ENCODE measurements at regions not wholly inside any gene's neighbourhood (a gene's known extent, or its start where the extent isn't known, plus 50 kb on each side); places are given as distances from the start of the nearest gene placed in this dataset.
"Not testable (repeated sequence)": the region's sequence is repeated elsewhere in the genome, so short reads cannot be mapped to it uniquely, and the experiment has no call there.

DNA sequence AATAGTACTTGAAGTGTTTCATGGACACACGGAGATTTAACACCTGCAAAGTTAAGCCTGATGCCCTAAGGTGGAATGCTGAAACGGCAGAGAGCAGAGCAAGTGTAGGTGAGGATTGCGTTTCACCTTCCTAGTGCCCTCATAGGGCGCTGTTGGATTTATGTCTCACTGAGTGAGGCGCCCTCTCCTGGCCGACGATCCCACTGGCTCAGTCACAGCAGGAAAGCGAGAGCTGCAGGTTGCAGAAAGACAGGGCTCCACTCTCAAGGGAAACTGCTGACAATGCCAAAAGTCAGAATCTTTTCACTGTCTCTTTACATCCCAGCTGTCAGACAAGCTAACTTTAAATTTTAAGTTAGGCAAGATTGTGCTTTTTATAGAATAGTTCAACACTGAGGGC lies 127.6 kb downstream of the POTEC start:
- POLR2A ChIA-PET; CTCF ChIA-PET (ENCODE audit: low intra/inter-chr PET ratio); H3K9me1 ChIP-seq (ENCODE audit: control insufficient read depth, insufficient read depth, low read length); intact Hi-C loops (cut with micrococcal nuclease); BruUV-seq (replicated peaks); FAIRE-seq; H3K27me3 ChIP-seq (ENCODE audit: control insufficient read depth in 2 of 2, insufficient read depth in 2 of 2, low read length in 2 of 2); H4K20me1 ChIP-seq (replicated peaks; ENCODE audit: control insufficient read depth, insufficient read depth, low read length); H3K4me3 ChIP-seq; H3K79me2 ChIP-seq (ENCODE audit: control insufficient read depth, insufficient read depth, low read length); in situ Hi-C loops (cut with MboI); ATAC-seq; H3K4me2 ChIP-seq (ENCODE audit: insufficient read depth, low read length); H3K27ac ChIP-seq (ENCODE audit: extremely low read depth, low read depth, low read length); H3K36me3 ChIP-seq (ENCODE audit: control insufficient read depth, insufficient read depth, low read length); H3K9ac ChIP-seq (ENCODE audit: insufficient read depth in 1 of 2, low read depth in 2 of 2, low read length in 2 of 2); H3K9me3 ChIP-seq (replicated peaks; ENCODE audit: control insufficient read depth, insufficient read depth, low read depth, low read length); H3K4me1 ChIP-seq (replicated peaks in 1 of 2; ENCODE audit: control insufficient read depth in 2 of 2, insufficient read depth in 2 of 2, low read length in 2 of 2); H2AFZ ChIP-seq (ENCODE audit: low read depth, low read length): not testable (repeated sequence)
- TF ChIP-seq, protein P1, sequence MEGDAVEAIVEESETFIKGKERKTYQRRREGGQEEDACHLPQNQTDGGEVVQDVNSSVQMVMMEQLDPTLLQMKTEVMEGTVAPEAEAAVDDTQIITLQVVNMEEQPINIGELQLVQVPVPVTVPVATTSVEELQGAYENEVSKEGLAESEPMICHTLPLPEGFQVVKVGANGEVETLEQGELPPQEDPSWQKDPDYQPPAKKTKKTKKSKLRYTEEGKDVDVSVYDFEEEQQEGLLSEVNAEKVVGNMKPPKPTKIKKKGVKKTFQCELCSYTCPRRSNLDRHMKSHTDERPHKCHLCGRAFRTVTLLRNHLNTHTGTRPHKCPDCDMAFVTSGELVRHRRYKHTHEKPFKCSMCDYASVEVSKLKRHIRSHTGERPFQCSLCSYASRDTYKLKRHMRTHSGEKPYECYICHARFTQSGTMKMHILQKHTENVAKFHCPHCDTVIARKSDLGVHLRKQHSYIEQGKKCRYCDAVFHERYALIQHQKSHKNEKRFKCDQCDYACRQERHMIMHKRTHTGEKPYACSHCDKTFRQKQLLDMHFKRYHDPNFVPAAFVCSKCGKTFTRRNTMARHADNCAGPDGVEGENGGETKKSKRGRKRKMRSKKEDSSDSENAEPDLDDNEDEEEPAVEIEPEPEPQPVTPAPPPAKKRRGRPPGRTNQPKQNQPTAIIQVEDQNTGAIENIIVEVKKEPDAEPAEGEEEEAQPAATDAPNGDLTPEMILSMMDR (IDR thresholded peaks at IDR 0.05 in 2 of 3, conservative IDR thresholded peaks at IDR 0.05 in 1 of 3; ENCODE audit: insufficient read depth in 2 of 3, low read depth in 1 of 3, low read length in 3 of 3), result 0 out of 6 replicates have a peak, but pooled peaks of 2 of the 3 experiments have one; percentile 4 to 24
- 0 out of 4 replicates have a peak, but pooled peaks of 1 of the 2 experiments have one; percentile 3 for TF ChIP-seq RAD21 (CRISPR knock-in tag; conservative IDR thresholded peaks at IDR 0.05 in 1 of 2, IDR thresholded peaks at IDR 0.05 in 1 of 2)
- peak in 1 of 4 experiments; percentile 3 for DNase-seq (ENCODE audit: extremely low read depth in 1 of 4, low spot score in 3 of 4)
- 0% methylated on average over 5 of the region's 8 CpGs for WGBS (ENCODE audit: insufficient coverage, low coverage, missing lambda C conversion rate)

DNA sequence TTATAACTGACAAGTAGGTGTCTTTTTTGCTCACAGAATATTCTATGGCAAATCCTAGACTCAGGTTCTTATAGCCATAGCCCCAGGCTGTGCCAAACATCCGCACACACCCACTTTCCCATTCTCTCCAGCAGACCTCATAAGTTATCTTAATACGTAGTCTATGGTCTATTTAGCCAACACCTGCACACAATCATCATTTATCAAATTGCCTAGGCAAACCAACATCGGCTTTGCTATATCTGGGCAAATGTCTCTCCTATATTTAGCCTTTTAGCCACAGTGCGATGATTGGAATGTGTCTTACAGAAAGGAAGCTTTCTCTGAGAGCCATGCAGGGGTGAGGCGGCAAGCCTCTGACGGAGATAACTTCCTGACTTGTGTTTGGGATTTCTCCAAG lies 128.0 kb downstream of the POTEC start:
- H3K27ac ChIP-seq (ENCODE audit: extremely low read depth, low read depth, low read length); BruUV-seq (replicated peaks); H3K4me2 ChIP-seq (ENCODE audit: insufficient read depth, low read length); DNase-seq (ENCODE audit: extremely low read depth in 1 of 4, low spot score in 3 of 4); H3K9me1 ChIP-seq (ENCODE audit: control insufficient read depth, insufficient read depth, low read length); H3K9me3 ChIP-seq (replicated peaks; ENCODE audit: control insufficient read depth, insufficient read depth, low read depth, low read length); H2AFZ ChIP-seq (ENCODE audit: low read depth, low read length); H3K27me3 ChIP-seq (ENCODE audit: control insufficient read depth in 2 of 2, insufficient read depth in 2 of 2, low read length in 2 of 2); in situ Hi-C loops (cut with MboI); H3K4me1 ChIP-seq (replicated peaks in 1 of 2; ENCODE audit: control insufficient read depth in 2 of 2, insufficient read depth in 2 of 2, low read length in 2 of 2); H3K4me3 ChIP-seq; CTCF ChIA-PET (ENCODE audit: low intra/inter-chr PET ratio); H3K79me2 ChIP-seq (ENCODE audit: control insufficient read depth, insufficient read depth, low read length); H3K9ac ChIP-seq (ENCODE audit: insufficient read depth in 1 of 2, low read depth in 2 of 2, low read length in 2 of 2); H4K20me1 ChIP-seq (replicated peaks; ENCODE audit: control insufficient read depth, insufficient read depth, low read length); FAIRE-seq; H3K36me3 ChIP-seq (ENCODE audit: control insufficient read depth, insufficient read depth, low read length); POLR2A ChIA-PET; ATAC-seq; intact Hi-C loops (cut with micrococcal nuclease): not testable (repeated sequence)
- whole genome bisulfite sequencing (ENCODE audit: insufficient coverage, low coverage, missing lambda C conversion rate), result 2% methylated on average over 4 of the region's 6 CpGs

DNA sequence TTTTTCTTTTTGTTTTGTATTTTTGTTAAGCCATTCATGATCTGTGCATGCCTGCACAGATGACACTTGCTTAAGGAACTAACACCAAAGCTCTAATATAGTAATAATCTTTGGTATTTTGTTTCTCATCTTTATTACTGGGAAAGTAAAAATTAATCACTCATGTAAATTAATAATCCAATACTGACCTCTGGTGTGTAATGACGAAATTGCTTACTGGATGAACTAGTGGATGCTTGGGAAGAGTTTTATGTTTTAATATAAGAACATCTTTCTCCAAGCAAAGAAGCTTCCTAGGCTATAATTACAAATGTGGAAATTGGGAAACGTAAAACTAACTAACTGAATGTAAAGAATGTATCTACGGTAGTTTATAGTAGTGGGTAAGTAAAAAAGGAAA lies 147.9 kb downstream of the POTEC start:
- FAIRE-seq; BruUV-seq (replicated peaks); H3K4me1 ChIP-seq (replicated peaks in 1 of 2; ENCODE audit: control insufficient read depth in 2 of 2, insufficient read depth in 2 of 2, low read length in 2 of 2); ATAC-seq; H3K4me3 ChIP-seq; H3K27me3 ChIP-seq (ENCODE audit: control insufficient read depth in 2 of 2, insufficient read depth in 2 of 2, low read length in 2 of 2); H4K20me1 ChIP-seq (replicated peaks; ENCODE audit: control insufficient read depth, insufficient read depth, low read length); H3K4me2 ChIP-seq (ENCODE audit: insufficient read depth, low read length); H2AFZ ChIP-seq (ENCODE audit: low read depth, low read length); DNase-seq (ENCODE audit: extremely low read depth in 1 of 4, low spot score in 3 of 4); POLR2A ChIA-PET; H3K9me3 ChIP-seq (replicated peaks; ENCODE audit: control insufficient read depth, insufficient read depth, low read depth, low read length); H3K79me2 ChIP-seq (ENCODE audit: control insufficient read depth, insufficient read depth, low read length); CTCF ChIA-PET (ENCODE audit: low intra/inter-chr PET ratio); H3K9me1 ChIP-seq (ENCODE audit: control insufficient read depth, insufficient read depth, low read length); H3K36me3 ChIP-seq (ENCODE audit: control insufficient read depth, insufficient read depth, low read length); in situ Hi-C loops (cut with MboI); intact Hi-C loops (cut with micrococcal nuclease); H3K27ac ChIP-seq (ENCODE audit: extremely low read depth, low read depth, low read length); H3K9ac ChIP-seq (ENCODE audit: insufficient read depth in 1 of 2, low read depth in 2 of 2, low read length in 2 of 2): not testable (repeated sequence)
- WGBS (ENCODE audit: insufficient coverage, low coverage, missing lambda C conversion rate), result 0% methylated on average over 1 of the region's 3 CpGs

Data from K562 (cell line).